Mesendoderm (in vitro differentiated cells): ENCODE measurements at regions not wholly inside any gene's neighbourhood (a gene's known extent, or its start where the extent isn't known, plus 50 kb on each side); places are given as distances from the start of the nearest gene placed in this dataset.

Source experiments
- DNase-seq: peaks from one replicate; pipeline ENCODE4 v3.0.0; 2013
- H2AK5ac ChIP-seq: 2 replicates; pipeline ENCODE4 v1.6.1; 2013; ENCODE audit warnings: low read length, inconsistent platforms
- H2BK120ac ChIP-seq: 2 replicates; pipeline ENCODE4 v1.6.1; 2013; ENCODE audit warnings: low read depth, mild to moderate bottlenecking, low read length, moderate library complexity, mixed read lengths
- H2BK15ac ChIP-seq: replicated peaks from 2 replicates; pipeline ENCODE4 v1.6.1; 2013; ENCODE audit warnings: low read depth, mild to moderate bottlenecking, moderate library complexity
- H2BK5ac ChIP-seq: 2 replicates; pipeline ENCODE4 v1.6.1; 2013; ENCODE audit warnings: low read length, inconsistent platforms
- H3K18ac ChIP-seq: 2 replicates; pipeline ENCODE4 v1.6.1; 2013; ENCODE audit warnings: mild to moderate bottlenecking, low read length, mixed read lengths
- H3K23ac ChIP-seq: one replicate; pipeline ENCODE4 v1.6.1; 2013; ENCODE audit warnings: low read length
- H3K27ac ChIP-seq: 2 replicates; pipeline ENCODE4 v1.5.1; 2013; ENCODE audit warnings: low read depth, mild to moderate bottlenecking, inconsistent platforms, low read length, moderate library complexity
- H3K27me3 ChIP-seq: 2 replicates; pipeline ENCODE4 v1.6.1; 2013; ENCODE audit warnings: low read length, control low read depth, mild to moderate bottlenecking, inconsistent platforms; ENCODE audit not compliant: insufficient read depth, poor library complexity
- H3K36me3 ChIP-seq: 2 replicates; pipeline ENCODE4 v1.6.1; 2013; ENCODE audit warnings: low read length, inconsistent platforms; ENCODE audit not compliant: control insufficient read depth, insufficient read depth
- H3K4ac ChIP-seq: one replicate; pipeline ENCODE4 v1.6.1; 2013; ENCODE audit warnings: low read depth, mild to moderate bottlenecking, low read length, moderate library complexity
- H3K4me1 ChIP-seq: 2 replicates; pipeline ENCODE4 v1.6.1; 2013; ENCODE audit warnings: low read depth, low read length, inconsistent platforms; ENCODE audit not compliant: control insufficient read depth
- H3K4me2 ChIP-seq: 2 replicates; pipeline ENCODE4 v1.6.1; 2013; ENCODE audit warnings: low read length
- H3K4me3 ChIP-seq: 2 replicates; pipeline ENCODE4 v1.5.1; 2013; ENCODE audit warnings: mild to moderate bottlenecking, low read length
- H3K56ac ChIP-seq: one replicate; pipeline ENCODE4 v1.6.1; 2013; ENCODE audit warnings: low read length
- H3K79me1 ChIP-seq: 2 replicates; pipeline ENCODE4 v1.6.1; 2013; ENCODE audit warnings: low read length, inconsistent platforms
- H3K79me2 ChIP-seq: 2 replicates; pipeline ENCODE4 v1.6.1; 2013; ENCODE audit warnings: mild to moderate bottlenecking, low read length; ENCODE audit not compliant: control insufficient read depth, insufficient read depth
- H3K9ac ChIP-seq: 2 replicates; pipeline ENCODE4 v1.6.1; 2013; ENCODE audit warnings: low read length, inconsistent platforms
- H4K5ac ChIP-seq: one replicate; pipeline ENCODE4 v1.6.1; 2013; ENCODE audit warnings: low read length
- H4K8ac ChIP-seq: one replicate; pipeline ENCODE4 v1.6.1; 2013; ENCODE audit warnings: low read depth, mild to moderate bottlenecking, control low read depth, low read length, moderate library complexity
- WGBS: extraction: QIAGEN DNeasy Blood & Tissue Kit; methylation state at CpG from one replicate; pipeline ENCODE4 v1.1.7; 2013; ENCODE audit warnings: low lambda C conversion rate, missing lambda C conversion rate; ENCODE audit not compliant: insufficient coverage; ENCODE audit errors: extremely low coverage; 5-methylcytosine and 5-hydroxymethylcytosine counted together

- Histone ChIP-seq H3K4me1 (no peaks in the 10 kb centered on the region), H2AK5ac (no peak overlapping the region), H3K27ac (no peak overlapping the region), H2BK5ac (no peak overlapping the region), H3K18ac (no peak overlapping the region), H3K4me2 (no peak overlapping the region), H3K79me1 (no peaks in the 10 kb centered on the region), H4K8ac (no peak overlapping the region), H3K27me3 (no peaks in the 10 kb centered on the region), H3K4me3 (no peak overlapping the region), H2BK120ac (no peak overlapping the region), H3K79me2 (no peaks in the 10 kb centered on the region), H3K4ac (no peak overlapping the region), H3K9ac (no peak overlapping the region), H3K56ac (no peak overlapping the region), H2BK15ac (no peak overlapping the region), H3K23ac (no peak overlapping the region), H4K5ac (no peak overlapping the region), H3K36me3 (no peaks in the 10 kb centered on the region)
- DNase-seq: no peak
- no CpG with 5 or more reads among the region's 4 CpGs for WGBS
These were observed 161.7 kb upstream of the NABP1 start for GRCh38 chr2:191516260-191516659.

GRCh38 chr2:191521608-191522208, 156.2 kb upstream of the NABP1 start:
- DNase-seq: peak; percentile 34
- H3K27me3 ChIP-seq: no peaks in the 10 kb centered on the region
- H3K18ac ChIP-seq: no peak overlapping the region
- no peak overlapping the region for H3K23ac ChIP-seq
- no peak overlapping the region for H2BK15ac ChIP-seq
- H3K4me2 ChIP-seq: no peak overlapping the region
- no peak overlapping the region for H4K5ac ChIP-seq
- H2BK5ac ChIP-seq: no peak overlapping the region
- H3K79me2 ChIP-seq: no peaks in the 10 kb centered on the region
- no CpG with 5 or more reads among the region's 1 CpG for WGBS
- no peak overlapping the region for H3K4ac ChIP-seq
- no peak overlapping the region for H4K8ac ChIP-seq
- H3K56ac ChIP-seq: no peak overlapping the region
- no peaks in the 10 kb centered on the region for H3K36me3 ChIP-seq
- no peaks in the 10 kb centered on the region for H3K4me1 ChIP-seq
- H3K79me1 ChIP-seq: no peaks in the 10 kb centered on the region
- no peak overlapping the region for H2AK5ac ChIP-seq
- H3K4me3 ChIP-seq: no peak overlapping the region
- no peak overlapping the region for H2BK120ac ChIP-seq
- no peak overlapping the region for H3K27ac ChIP-seq
- H3K9ac ChIP-seq: no peak overlapping the region

DNA sequence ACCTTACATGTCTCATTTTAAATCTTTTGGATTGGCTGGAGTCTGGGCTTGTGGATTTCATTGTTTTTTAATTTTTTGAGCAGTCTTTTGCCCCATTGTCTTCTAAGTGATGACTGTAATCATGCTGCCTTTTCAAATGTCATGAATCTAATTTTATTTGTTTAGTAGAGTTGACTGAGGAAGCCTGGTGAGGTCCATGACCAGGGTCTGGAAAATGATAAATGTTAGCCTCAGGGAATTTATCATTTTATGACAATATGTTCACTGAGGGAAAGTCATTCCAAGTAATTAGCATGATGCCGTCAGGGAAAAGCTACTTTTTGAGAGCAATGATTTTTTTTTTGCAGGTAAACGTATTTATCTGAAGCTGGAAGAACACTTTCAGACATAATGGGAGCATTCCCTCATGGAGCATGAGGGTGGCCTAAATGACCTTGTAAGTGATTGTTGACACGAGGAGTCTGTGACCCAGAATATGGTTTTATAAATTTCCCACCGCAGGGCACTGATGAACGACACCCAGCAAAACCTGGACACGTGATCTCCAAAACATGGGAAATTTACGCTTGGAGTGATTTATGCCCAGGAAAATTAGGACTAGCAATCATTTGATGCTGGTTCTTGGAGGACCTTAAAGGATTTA, 155.3 kb upstream of the NABP1 start:
- Histone ChIP-seq H3K27me3 (no peaks in the 10 kb centered on the region), H4K5ac (no peak overlapping the region), H3K18ac (no peak overlapping the region), H2BK5ac (no peak overlapping the region), H3K56ac (no peak overlapping the region), H3K4me2 (no peak overlapping the region), H3K4me1 (no peaks in the 10 kb centered on the region), H2BK15ac (no peak overlapping the region), H3K79me1 (no peaks in the 10 kb centered on the region), H4K8ac (no peak overlapping the region), H3K23ac (no peak overlapping the region), H2AK5ac (no peak overlapping the region), H2BK120ac (no peak overlapping the region), H3K27ac (no peak overlapping the region), H3K9ac (no peak overlapping the region), H3K4me3 (no peak overlapping the region), H3K4ac (no peak overlapping the region), H3K36me3 (no peaks in the 10 kb centered on the region), H3K79me2 (no peaks in the 10 kb centered on the region)
- no CpG with 5 or more reads among the region's 7 CpGs for WGBS
- DNase-seq: no peak

DNA sequence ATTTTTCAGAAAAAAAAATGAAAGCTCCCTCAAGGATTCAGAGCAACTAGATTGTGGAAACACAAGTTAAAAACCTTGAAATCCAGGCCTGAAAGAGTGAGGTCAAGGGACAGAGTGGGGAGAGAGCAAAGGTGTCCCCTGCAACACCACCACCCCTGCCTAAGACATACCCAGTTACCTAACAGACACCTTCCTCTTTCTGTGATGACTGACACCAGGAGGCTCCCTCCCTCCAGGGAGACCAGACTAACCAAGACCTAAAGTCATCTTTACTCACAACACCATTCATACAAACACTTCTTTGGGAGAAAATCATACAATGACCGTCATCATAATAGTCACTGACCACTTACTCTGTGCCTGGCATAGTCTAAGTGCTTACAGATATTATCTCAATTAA, 151.8 kb upstream of the NABP1 start:
- no peak overlapping the region for H3K27ac ChIP-seq
- H2BK15ac ChIP-seq: no peak overlapping the region
- no peak overlapping the region for H3K56ac ChIP-seq
- no peak overlapping the region for H3K4me2 ChIP-seq
- no peak overlapping the region for H4K5ac ChIP-seq
- H3K79me1 ChIP-seq: no peaks in the 10 kb centered on the region
- no peak overlapping the region for H2BK120ac ChIP-seq
- no peak overlapping the region for H4K8ac ChIP-seq
- no peak overlapping the region for H2BK5ac ChIP-seq
- H2AK5ac ChIP-seq: no peak overlapping the region
- no peaks in the 10 kb centered on the region for H3K27me3 ChIP-seq
- H3K23ac ChIP-seq: no peak overlapping the region
- no peaks in the 10 kb centered on the region for H3K4me1 ChIP-seq
- no peaks in the 10 kb centered on the region for H3K36me3 ChIP-seq
- no peaks in the 10 kb centered on the region for H3K79me2 ChIP-seq
- no peak overlapping the region for H3K18ac ChIP-seq
- H3K9ac ChIP-seq: no peak overlapping the region
- H3K4me3 ChIP-seq: no peak overlapping the region
- no CpG with 5 or more reads among the region's 1 CpG for WGBS
- no peak for DNase-seq
- H3K4ac ChIP-seq: no peak overlapping the region

GRCh38 chr2:191526536-191526935, 151.4 kb upstream of the NABP1 start:
- no peaks in the 10 kb centered on the region for H3K4me1 ChIP-seq
- no peak overlapping the region for H4K8ac ChIP-seq
- H3K79me1 ChIP-seq: no peaks in the 10 kb centered on the region
- H3K4me3 ChIP-seq: no peak overlapping the region
- H3K18ac ChIP-seq: no peak overlapping the region
- no peaks in the 10 kb centered on the region for H3K79me2 ChIP-seq
- H4K5ac ChIP-seq: no peak overlapping the region
- H3K4ac ChIP-seq: no peak overlapping the region
- no peak overlapping the region for H2AK5ac ChIP-seq
- H3K36me3 ChIP-seq: no peaks in the 10 kb centered on the region
- H3K27ac ChIP-seq: no peak overlapping the region
- DNase-seq: no peak
- no peak overlapping the region for H3K9ac ChIP-seq
- H3K56ac ChIP-seq: no peak overlapping the region
- no peak overlapping the region for H2BK5ac ChIP-seq
- no peak overlapping the region for H3K23ac ChIP-seq
- WGBS: no CpG with 5 or more reads among the region's 2 CpGs
- H3K4me2 ChIP-seq: no peak overlapping the region
- no peaks in the 10 kb centered on the region for H3K27me3 ChIP-seq
- H2BK120ac ChIP-seq: no peak overlapping the region
- no peak overlapping the region for H2BK15ac ChIP-seq
